IPS DF 6.9 (cell line): ENCODE measurements at regions not wholly inside any gene's neighbourhood (a gene's known extent, or its start where the extent isn't known, plus 50 kb on each side); places are given as distances from the start of the nearest gene placed in this dataset.

ENCODE experiments used
- DNase-seq: peaks from one replicate; pipeline ENCODE4 v3.0.0-alpha.2; 2013; ENCODE audit warnings: low read depth, low spot score
- H3K27ac ChIP-seq: one replicate; pipeline ENCODE4 v1.5.1; 2013; ENCODE audit warnings: low read length, control low read depth
- H3K27me3 ChIP-seq: 2 replicates; pipeline ENCODE4 v1.6.1; 2013; ENCODE audit warnings: mild to moderate bottlenecking, low read length; ENCODE audit not compliant: control insufficient read depth, insufficient read depth
- H3K36me3 ChIP-seq: 2 replicates; pipeline ENCODE4 v1.6.1; 2013; ENCODE audit warnings: low read length; ENCODE audit not compliant: control insufficient read depth, insufficient read depth
- H3K4me1 ChIP-seq: 2 replicates; pipeline ENCODE4 v1.6.1; 2013; ENCODE audit warnings: low read length; ENCODE audit not compliant: control insufficient read depth, insufficient read depth
- H3K4me3 ChIP-seq: 2 replicates; pipeline ENCODE4 v1.5.1; 2013; ENCODE audit warnings: mild to moderate bottlenecking, low read length
- H3K9me3 ChIP-seq: 2 replicates; pipeline ENCODE4 v1.6.1; 2013; ENCODE audit warnings: low read length, inconsistent platforms; ENCODE audit not compliant: control insufficient read depth, insufficient read depth
- WGBS: extraction: QIAGEN DNeasy Blood & Tissue Kit; methylation state at CpG from one replicate; pipeline ENCODE4 v1.1.7; 2013; ENCODE audit warnings: mixed read lengths, missing lambda C conversion rate; ENCODE audit not compliant: insufficient read length, insufficient coverage; 5-methylcytosine and 5-hydroxymethylcytosine counted together

GRCh38 chr9:27925815-27926214, 352.5 kb upstream of the C9orf72 start:
- Histone ChIP-seq H3K4me1 (no peaks in the 10 kb centered on the region), H3K27me3 (no peaks in the 10 kb centered on the region), H3K4me3 (no peak overlapping the region), H3K36me3 (no peaks in the 10 kb centered on the region), H3K27ac (no peak overlapping the region), H3K9me3 (no peaks in the 10 kb centered on the region)
- 100% methylated on average over 1 of the region's 4 CpGs for WGBS
- DNase-seq: no peak

GRCh38 chr9:27929841-27930240, 356.6 kb upstream of the C9orf72 start:
- Histone ChIP-seq H3K4me3 (no peak overlapping the region), H3K9me3 (no peaks in the 10 kb centered on the region), H3K27me3 (no peaks in the 10 kb centered on the region), H3K4me1 (no peaks in the 10 kb centered on the region), H3K27ac (no peak overlapping the region), H3K36me3 (no peaks in the 10 kb centered on the region)
- no peak for DNase-seq
- WGBS: no CpG with 5 or more reads among the region's 2 CpGs

- Histone ChIP-seq H3K27me3 (no peaks in the 10 kb centered on the region), H3K4me3 (no peak overlapping the region), H3K36me3 (no peaks in the 10 kb centered on the region), H3K4me1 (0 out of 2 replicates have a peak, but pooled peaks cover under 1% of the 10 kb centered on the region), H3K9me3 (no peaks in the 10 kb centered on the region), H3K27ac (no peak overlapping the region)
- no peak for DNase-seq
- no CpG with 5 or more reads among the region's 6 CpGs for WGBS
Measured at GRCh38 chr9:27933210-27934025, 360.1 kb upstream of the C9orf72 start.

GRCh38 chr9:27934471-27934870, 361.2 kb upstream of the C9orf72 start:
- Histone ChIP-seq H3K4me1 (0 out of 2 replicates have a peak, but pooled peaks cover 1% of the 10 kb centered on the region), H3K27ac (no peak overlapping the region), H3K36me3 (no peaks in the 10 kb centered on the region), H3K9me3 (no peaks in the 10 kb centered on the region), H3K27me3 (no peaks in the 10 kb centered on the region), H3K4me3 (no peak overlapping the region)
- WGBS: no CpG with 5 or more reads among the region's 5 CpGs
- no peak for DNase-seq

GRCh38 chr9:27939186-27939585, 365.9 kb upstream of the C9orf72 start:
- no peaks in the 10 kb centered on the region for H3K36me3 ChIP-seq
- no peak overlapping the region for H3K4me3 ChIP-seq
- DNase-seq: no peak
- H3K9me3 ChIP-seq: no peaks in the 10 kb centered on the region
- no peaks in the 10 kb centered on the region for H3K27me3 ChIP-seq
- no peak overlapping the region for H3K27ac ChIP-seq
- WGBS: no CpG with 5 or more reads among the region's 2 CpGs
- H3K4me1 ChIP-seq: peaks cover 4% of the 10 kb centered on the region; the same call in 1 of the 2 replicates

- WGBS: no CpG with 5 or more reads among the region's 3 CpGs
- peaks cover 4% of the 10 kb centered on the region; the same call in 1 of the 2 replicates for H3K4me1 ChIP-seq
- H3K9me3 ChIP-seq: no peaks in the 10 kb centered on the region
- no peak overlapping the region for H3K4me3 ChIP-seq
- no peaks in the 10 kb centered on the region for H3K36me3 ChIP-seq
- H3K27me3 ChIP-seq: no peaks in the 10 kb centered on the region
- DNase-seq: no peak
- no peak overlapping the region for H3K27ac ChIP-seq
Measured at GRCh38 chr9:27940535-27940934, 367.3 kb upstream of the C9orf72 start.

GRCh38 chr9:27943501-27943900, 370.2 kb upstream of the C9orf72 start:
- Histone ChIP-seq H3K27ac (no peak overlapping the region), H3K4me3 (no peak overlapping the region), H3K9me3 (no peaks in the 10 kb centered on the region), H3K27me3 (no peaks in the 10 kb centered on the region), H3K4me1 (peaks cover 3% of the 10 kb centered on the region; the same call in 1 of the 2 replicates), H3K36me3 (no peaks in the 10 kb centered on the region)
- DNase-seq: no peak
- WGBS: no CpG with 5 or more reads among the region's 1 CpG

GRCh38 chr9:27945386-27945785, 372.1 kb upstream of the C9orf72 start:
- DNase-seq: no peak
- WGBS: no CpG with 5 or more reads among the region's 1 CpG
- H3K36me3 ChIP-seq: no peaks in the 10 kb centered on the region
- H3K9me3 ChIP-seq: no peaks in the 10 kb centered on the region
- H3K4me1 ChIP-seq: peaks cover 3% of the 10 kb centered on the region; the same call in 1 of the 2 replicates
- no peak overlapping the region for H3K4me3 ChIP-seq
- no peaks in the 10 kb centered on the region for H3K27me3 ChIP-seq
- H3K27ac ChIP-seq: no peak overlapping the region

GRCh38 chr9:27950382-27950781, 377.1 kb upstream of the C9orf72 start:
- no peak for DNase-seq
- H3K27ac ChIP-seq: no peak overlapping the region
- no peaks in the 10 kb centered on the region for H3K4me1 ChIP-seq
- H3K36me3 ChIP-seq: no peaks in the 10 kb centered on the region
- no peaks in the 10 kb centered on the region for H3K27me3 ChIP-seq
- no CpG with 5 or more reads among the region's 8 CpGs for WGBS
- no peaks in the 10 kb centered on the region for H3K9me3 ChIP-seq
- no peak overlapping the region for H3K4me3 ChIP-seq

GRCh38 chr9:27954858-27955257, 381.6 kb upstream of the C9orf72 start:
- no peak for DNase-seq
- H3K4me3 ChIP-seq: no peak overlapping the region
- no peaks in the 10 kb centered on the region for H3K27me3 ChIP-seq
- WGBS: no CpG with 5 or more reads among the region's 1 CpG
- no peak overlapping the region for H3K27ac ChIP-seq
- no peaks in the 10 kb centered on the region for H3K36me3 ChIP-seq
- no peaks in the 10 kb centered on the region for H3K4me1 ChIP-seq
- H3K9me3 ChIP-seq: no peaks in the 10 kb centered on the region

GRCh38 chr9:27963836-27964235, 390.6 kb upstream of the C9orf72 start:
- no peak overlapping the region for H3K27ac ChIP-seq
- H3K9me3 ChIP-seq: no peaks in the 10 kb centered on the region
- H3K4me3 ChIP-seq: no peak overlapping the region
- DNase-seq: no peak
- H3K4me1 ChIP-seq: no peaks in the 10 kb centered on the region
- H3K27me3 ChIP-seq: no peaks in the 10 kb centered on the region
- H3K36me3 ChIP-seq: no peaks in the 10 kb centered on the region
